HepG2 (cell line): ENCODE measurements at regions not wholly inside any gene's neighbourhood (a gene's known extent, or its start where the extent isn't known, plus 50 kb on each side); places are given as distances from the start of the nearest gene placed in this dataset.

Experiments used
- ATAC-seq: fragments of 200-7000 bp; cut with Tn5 transposase; 3 replicates; pipeline ENCODE4 v1.9.1; 2020; ENCODE audit warnings: mild to moderate bottlenecking, moderate library complexity
- BruUV-seq: library from RNA; stranded (reverse); fragments of 400-500 nt; replicated peaks from 2 replicates; lab custom pipeline; 2021; lab: Mats Ljungman, UMichigan
- CTCF ChIA-PET: fragments of 300-600 bp; formaldehyde crosslinking; extraction: SDS; loops from one replicate; lab custom pipeline; 2021; ENCODE audit warnings: low total read pairs, inconsistent platforms, low intra/inter-chr PET ratio; lab: Yijun Ruan, JAX
- POLR2A ChIA-PET: fragments of 350-600 bp; sonication (Branson Sonifier 250); formaldehyde crosslinking; loops from one replicate; lab custom pipeline; 2020; ENCODE audit warnings: antibody characterized with exemption, inconsistent platforms; lab: Yijun Ruan, JAX
- DNase-seq: peaks from one replicate; pipeline ENCODE4 v3.0.0-alpha.2; 2015; ENCODE audit warnings: low spot score
- FAIRE-seq: peaks from 3 replicates; lab custom pipeline; 2011; peaks lifted over from hg19 to GRCh38; lab: Jason Lieb, UNC
- H2AFZ ChIP-seq: one replicate; pipeline ENCODE4 v1.6.1; 2011; ENCODE audit warnings: low read length, inconsistent platforms
- H3K27ac ChIP-seq: fragments of 300-600 bp; 3 replicates; pipeline ENCODE4 v1.8.0; 2011; ENCODE audit warnings: mixed run types, mild to moderate bottlenecking, mixed read lengths, low read length, inconsistent platforms; ENCODE audit not compliant: insufficient read depth; ENCODE audit errors: extremely low read length
- H3K27me3 ChIP-seq, 2 experiments: fragments of 200-600 bp in 1 of 2; 2 replicates in 1 of 2; 3 replicates in 1 of 2; pipeline versions ENCODE4 v1.6.0 to v1.8.0; 2011; ENCODE audit warnings: low read length in 2 of 2, mild to moderate bottlenecking in 2 of 2, moderate library complexity in 2 of 2, inconsistent platforms in 1 of 2; ENCODE audit not compliant: insufficient read depth in 2 of 2, control insufficient read depth in 1 of 2
- H3K36me3 ChIP-seq, 2 experiments: fragments of 200-600 bp in 1 of 2; replicated peaks in 1 of 2; 2 replicates in 1 of 2; 3 replicates in 1 of 2; pipeline versions ENCODE4 v1.5.1 to v1.8.0; 2011; ENCODE audit warnings: low read length in 2 of 2, inconsistent platforms in 1 of 2; ENCODE audit not compliant: insufficient read depth in 2 of 2, control insufficient read depth in 1 of 2
- H3K4me1 ChIP-seq: 2 replicates; pipeline ENCODE4 v1.5.1; 2012; ENCODE audit warnings: low read length, inconsistent platforms; ENCODE audit not compliant: insufficient read depth
- H3K4me2 ChIP-seq: 2 replicates; pipeline ENCODE4 v1.6.0; 2011; ENCODE audit warnings: low read depth, low read length, inconsistent platforms
- H3K4me3 ChIP-seq, 3 experiments: fragments of 200-600 bp in 1 of 3; sonication (generic), shearing (Covaris generic) in 1 of 3; replicated peaks in 1 of 3; 2 replicates each; pipeline ENCODE4 v1.5.1; 2011 to 2016; ENCODE audit warnings: low read length in 3 of 3, inconsistent platforms in 2 of 3, low read depth in 2 of 3, mild to moderate bottlenecking in 2 of 3, control low read depth in 1 of 3, mixed read lengths in 1 of 3; ENCODE audit not compliant: insufficient read depth in 1 of 3
- H3K79me2 ChIP-seq: one replicate; pipeline ENCODE4 v1.6.1; 2011; ENCODE audit warnings: low read length, inconsistent platforms; ENCODE audit not compliant: insufficient read depth
- H3K9ac ChIP-seq: 2 replicates; pipeline ENCODE4 v1.6.0; 2011; ENCODE audit warnings: mild to moderate bottlenecking, low read depth, low read length, inconsistent platforms; ENCODE audit not compliant: insufficient read depth
- H3K9me3 ChIP-seq: 2 replicates; pipeline ENCODE4 v1.5.1; 2012; ENCODE audit warnings: mild to moderate bottlenecking, low read length
- H4K20me1 ChIP-seq: 2 replicates; pipeline ENCODE4 v1.6.0; 2011; ENCODE audit warnings: inconsistent platforms, mild to moderate bottlenecking, low read length, moderate library complexity; ENCODE audit not compliant: insufficient read depth
- ESRRA ChIP-seq: sonication (generic); formaldehyde crosslinking; IDR thresholded peaks from 2 replicates; pipeline ENCODE4 v1.5.1; 2020; ENCODE audit warnings: mild to moderate bottlenecking, low read depth, missing genetic modification reagents
- KDM5A ChIP-seq: fragments of 200-600 bp; sonication (generic); IDR thresholded peaks from 2 replicates; pipeline ENCODE4 v1.7.0; 2018; ENCODE audit warnings: antibody characterized with exemption, mild to moderate bottlenecking, low read length, borderline replicate concordance
- KLF6 ChIP-seq: IDR thresholded peaks from 2 replicates; pipeline ENCODE4 v1.8.0; 2016; ENCODE audit warnings: missing biosample characterization, missing genetic modification reagents
- NFE2 ChIP-seq: sonication (generic); formaldehyde crosslinking; IDR thresholded peaks from 2 replicates; pipeline ENCODE4 v1.4.0; 2020; ENCODE audit warnings: missing genetic modification reagents
- RBM22 ChIP-seq: fragments of 200-400 bp; formaldehyde crosslinking; optimal IDR thresholded peaks from 2 replicates; pipeline ENCODE3; 2017; ENCODE audit warnings: mild to moderate bottlenecking, low read length, moderate library complexity
- ZHX2 ChIP-seq, 2 experiments: sonication (generic) in 1 of 2; formaldehyde crosslinking in 1 of 2; IDR thresholded peaks; 2 replicates each; pipeline versions ENCODE4 v1.6.1 to v1.9.0; 2014 to 2022; ENCODE audit warnings: antibody characterized with exemption in 1 of 2, borderline replicate concordance in 1 of 2, inconsistent platforms in 1 of 2, low read depth in 1 of 2, missing genetic modification reagents in 1 of 2
- ZNF10 ChIP-seq: sonication (generic); formaldehyde crosslinking; IDR thresholded peaks from 2 replicates; pipeline ENCODE4 v1.4.0; 2020; ENCODE audit warnings: mild to moderate bottlenecking, low read depth, missing genetic modification reagents, borderline replicate concordance
- ZNF296 ChIP-seq: sonication (generic); formaldehyde crosslinking; conservative IDR thresholded peaks from 2 replicates; pipeline ENCODE4 v1.5.0; 2020; ENCODE audit warnings: mild to moderate bottlenecking, missing genetic modification reagents
- ZNF646 ChIP-seq: sonication (generic); formaldehyde crosslinking; IDR thresholded peaks from 2 replicates; pipeline ENCODE4 v1.9.0; 2021; ENCODE audit warnings: mild to moderate bottlenecking, missing genetic modification reagents
- WGBS: methylation state at CpG from one replicate; pipeline ENCODE4 v1.1.6; 2017; ENCODE audit warnings: low lambda C conversion rate; 5-methylcytosine and 5-hydroxymethylcytosine counted together
- in situ Hi-C: cut with HindIII; loops from 2 replicates; pipeline ENCODE4 v1.10.0; 2017; ENCODE audit warnings: low pct_unique_long_range_greater_than_20kb; ENCODE audit not compliant: extremely low pct_ligation_motif_present
- intact Hi-C: fragments of 100-400 bp; cut with micrococcal nuclease; formaldehyde crosslinking; loops from one replicate; pipeline ENCODE4 v1.10.0; 2022; ENCODE audit not compliant: unreplicated experiment

- TF ChIP-seq KDM5A (no peak), ZNF296 (no peak), ZNF10 (CRISPR knock-in tag) (no peak), ESRRA (CRISPR knock-in tag) (no peak)
Measured at GRCh38 chr1:193740762-193741161, 554.3 kb upstream of the B3GALT2 start (continued).

GRCh38 chr1:193736507-193736906, 550.1 kb upstream of the B3GALT2 start:
- no TSS peak for BruUV-seq
- TF ChIP-seq NFE2 (no peak), RBM22 (no peak), KLF6 (CRISPR knock-in tag) (no peak), ZNF646 (CRISPR knock-in tag) (no peak), ZHX2 (IDR thresholded peaks at IDR 0.05; ENCODE audit: low read depth) (no peak), ZHX2 (CRISPR knock-in tag; IDR thresholded peaks at IDR 0.05; ENCODE audit: borderline replicate concordance) (no peak)

More at GRCh38 chr1:193736507-193736906, 550.1 kb upstream of the B3GALT2 start:
- intact Hi-C loops: no loop called here
- no peaks in the 10 kb centered on the region for H3K4me1 ChIP-seq
- H4K20me1 ChIP-seq: no peaks in the 10 kb centered on the region
- no peak overlapping the region for H3K27ac ChIP-seq
- no peaks in the 10 kb centered on the region for H3K79me2 ChIP-seq
- no peaks in the 10 kb centered on the region for H3K27me3 ChIP-seq
- ChIA-PET CTCF (no interaction called here), POLR2A (no interaction called here)
- H3K9me3 ChIP-seq: no peaks in the 10 kb centered on the region
- FAIRE-seq: no peak
- in situ Hi-C loops: no loop called here
- no peak overlapping the region for H3K9ac ChIP-seq
- no peak overlapping the region for H3K4me3 ChIP-seq
- 4% methylated on average over 3 of the region's 3 CpGs for WGBS
- H2AFZ ChIP-seq: no peak overlapping the region
- DNase-seq: no peak
- no peak for ATAC-seq
- no peaks in the 10 kb centered on the region for H3K36me3 ChIP-seq
- H3K4me2 ChIP-seq: no peak overlapping the region
